ENCODE measurements at regions not wholly inside any gene's neighbourhood (a gene's known extent, or its start where the extent isn't known, plus 50 kb on each side); places are given as distances from the start of the nearest gene placed in this dataset.

DNA sequence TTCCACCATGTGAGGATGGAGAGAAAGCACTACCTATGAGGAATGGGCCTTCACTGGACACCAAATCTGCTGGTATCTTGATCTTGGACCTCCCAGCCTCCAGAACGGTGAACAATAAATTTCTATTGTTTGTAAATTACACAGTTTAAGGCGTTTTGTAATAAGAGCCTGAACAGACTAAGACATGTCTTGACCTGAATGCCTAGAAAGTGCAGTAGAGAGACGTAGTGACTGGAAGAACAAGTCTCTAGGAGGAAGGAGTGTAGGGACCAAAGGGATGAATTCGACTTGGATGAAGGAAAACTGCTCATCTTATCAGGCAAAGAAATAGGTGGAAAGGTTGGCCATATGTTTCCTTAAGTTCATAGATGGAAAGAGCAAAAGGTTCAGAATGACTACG, 309.8 kb upstream of the RGMB start:
- H3K27ac ChIP-seq: no peak overlapping the region
- no peak for TF ChIP-seq ZFX (IDR thresholded peaks at IDR 0.05)
- TF ChIP-seq, protein P1, sequence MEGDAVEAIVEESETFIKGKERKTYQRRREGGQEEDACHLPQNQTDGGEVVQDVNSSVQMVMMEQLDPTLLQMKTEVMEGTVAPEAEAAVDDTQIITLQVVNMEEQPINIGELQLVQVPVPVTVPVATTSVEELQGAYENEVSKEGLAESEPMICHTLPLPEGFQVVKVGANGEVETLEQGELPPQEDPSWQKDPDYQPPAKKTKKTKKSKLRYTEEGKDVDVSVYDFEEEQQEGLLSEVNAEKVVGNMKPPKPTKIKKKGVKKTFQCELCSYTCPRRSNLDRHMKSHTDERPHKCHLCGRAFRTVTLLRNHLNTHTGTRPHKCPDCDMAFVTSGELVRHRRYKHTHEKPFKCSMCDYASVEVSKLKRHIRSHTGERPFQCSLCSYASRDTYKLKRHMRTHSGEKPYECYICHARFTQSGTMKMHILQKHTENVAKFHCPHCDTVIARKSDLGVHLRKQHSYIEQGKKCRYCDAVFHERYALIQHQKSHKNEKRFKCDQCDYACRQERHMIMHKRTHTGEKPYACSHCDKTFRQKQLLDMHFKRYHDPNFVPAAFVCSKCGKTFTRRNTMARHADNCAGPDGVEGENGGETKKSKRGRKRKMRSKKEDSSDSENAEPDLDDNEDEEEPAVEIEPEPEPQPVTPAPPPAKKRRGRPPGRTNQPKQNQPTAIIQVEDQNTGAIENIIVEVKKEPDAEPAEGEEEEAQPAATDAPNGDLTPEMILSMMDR (conservative IDR thresholded peaks at IDR 0.05): no peak

DNA sequence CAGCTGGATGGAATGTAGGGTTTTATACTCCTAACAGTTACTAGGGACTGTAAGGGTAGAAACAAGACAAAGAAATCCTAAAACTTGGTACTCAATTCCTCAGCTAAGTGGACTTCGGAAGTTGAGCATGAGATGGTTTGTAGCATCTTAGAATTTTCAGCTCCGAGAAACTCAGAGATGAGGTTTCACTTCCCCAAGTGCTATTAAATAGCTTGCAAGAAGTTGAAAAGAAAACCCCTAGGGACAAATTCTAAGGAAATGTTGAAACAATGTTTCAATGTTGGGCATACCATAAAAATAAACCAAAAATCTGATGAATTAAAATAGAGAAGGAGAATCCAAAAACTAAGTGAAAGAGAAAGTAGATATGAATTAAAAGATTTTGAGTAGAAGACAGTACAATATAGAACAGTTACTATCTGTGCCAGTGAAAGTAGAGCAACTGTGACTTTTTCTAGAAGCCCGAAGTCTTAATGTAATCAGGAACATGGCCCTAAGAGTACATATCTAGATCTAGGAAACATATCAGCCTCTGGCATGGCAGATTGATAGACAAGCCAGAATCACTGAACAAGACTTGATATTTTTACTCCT, 308.6 kb upstream of the RGMB start:
- no peak for TF ChIP-seq ZFX (IDR thresholded peaks at IDR 0.05)
- TF ChIP-seq, protein P1 (conservative IDR thresholded peaks at IDR 0.05): no peak

DNA sequence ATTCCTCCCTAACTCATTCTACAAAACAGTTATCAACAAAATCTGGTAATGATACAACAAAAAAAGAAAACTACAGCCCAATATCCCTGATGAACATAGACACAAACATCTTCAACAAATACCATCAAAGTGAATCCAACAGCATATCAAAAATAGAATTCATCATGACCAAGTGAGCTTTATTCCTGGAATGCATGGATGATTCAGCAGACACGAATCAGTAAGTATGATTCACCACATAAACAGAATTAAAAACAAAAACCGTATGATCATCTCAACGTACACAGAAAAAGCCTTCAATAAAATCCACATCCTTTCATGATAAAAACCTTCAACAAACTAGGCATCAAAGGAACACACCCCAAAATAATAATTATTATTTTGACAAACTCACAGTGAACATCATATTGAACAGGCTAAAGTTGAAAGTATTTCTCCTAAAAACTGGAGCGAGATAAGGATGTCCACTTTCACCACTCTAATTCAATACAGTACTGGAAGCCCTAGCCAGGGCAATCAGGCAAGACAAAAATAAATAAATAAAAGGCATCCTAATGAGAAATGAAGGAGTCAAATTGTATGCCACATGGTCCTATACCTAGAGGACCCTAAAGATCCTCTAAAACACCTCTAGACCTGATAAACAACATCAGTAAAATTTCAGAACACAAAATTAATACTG, 305.1 kb upstream of the RGMB start:
- H3K27ac ChIP-seq: no peak overlapping the region
- TF ChIP-seq, protein P1 (conservative IDR thresholded peaks at IDR 0.05): no peak
- TF ChIP-seq ZFX (IDR thresholded peaks at IDR 0.05): no peak

More for the DNA sequence above, 308.6 kb upstream of the RGMB start:
- no peak overlapping the region for H3K27ac ChIP-seq

DNA sequence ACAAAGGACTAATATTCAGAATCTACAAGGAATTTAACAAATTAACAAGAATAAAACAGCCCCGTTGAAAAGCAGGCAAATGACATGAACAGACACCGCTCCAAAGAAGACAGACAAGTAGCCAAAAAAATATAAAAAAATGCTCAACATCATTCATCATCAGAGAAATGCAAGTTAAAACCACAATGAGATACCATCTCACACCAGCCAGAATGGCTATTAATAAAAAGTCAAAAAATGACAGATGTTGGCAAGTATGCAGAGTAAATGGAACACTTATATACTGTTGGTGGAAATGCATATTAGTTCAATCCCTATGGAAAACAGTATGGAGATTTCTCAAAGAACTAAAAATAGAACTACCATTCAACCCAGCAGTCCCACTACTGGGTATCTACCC, 302.7 kb upstream of the RGMB start:
- H3K27ac ChIP-seq: no peak overlapping the region
- TF ChIP-seq, protein P1 (conservative IDR thresholded peaks at IDR 0.05): no peak
- TF ChIP-seq ZFX (IDR thresholded peaks at IDR 0.05): no peak

DNA sequence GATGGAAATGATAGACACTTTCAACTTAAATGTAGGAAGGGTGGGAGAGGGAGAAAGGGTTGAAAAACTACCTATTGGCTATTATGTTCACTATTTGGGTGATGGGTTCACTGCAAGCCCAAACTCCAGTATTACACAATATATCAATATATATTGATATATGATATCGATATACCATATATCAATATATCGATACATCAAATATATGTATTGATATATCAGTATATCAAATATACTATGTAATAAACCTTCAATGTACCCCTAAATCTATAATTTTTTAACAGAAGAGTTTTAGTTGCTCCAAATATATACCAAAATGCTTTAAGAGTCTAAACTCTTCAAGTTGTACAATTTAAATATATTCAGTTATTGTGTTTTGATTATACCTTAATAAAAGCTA, 302.0 kb upstream of the RGMB start:
- TF ChIP-seq, protein P1 (conservative IDR thresholded peaks at IDR 0.05): no peak
- TF ChIP-seq ZFX (IDR thresholded peaks at IDR 0.05): no peak

DNA sequence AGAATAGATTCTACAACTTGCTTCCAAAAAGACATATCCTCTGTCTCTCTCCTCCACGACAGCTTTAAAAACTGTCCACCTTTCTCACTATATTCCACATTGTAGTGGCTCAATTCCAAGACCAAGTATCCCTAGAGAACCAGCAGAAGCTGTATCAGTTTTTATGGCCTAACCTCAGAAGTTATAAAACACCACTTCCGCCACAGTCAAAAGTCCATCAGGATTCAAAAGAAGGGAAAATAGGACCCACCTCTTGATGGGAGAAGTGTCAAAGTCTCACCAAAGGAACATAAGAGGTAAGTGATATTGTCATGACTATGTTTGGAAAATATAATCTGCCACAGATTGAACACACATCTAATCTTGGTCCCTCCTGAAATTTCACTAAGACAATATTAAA, 299.2 kb upstream of the RGMB start:
- TF ChIP-seq, protein P1 (conservative IDR thresholded peaks at IDR 0.05): no peak
- TF ChIP-seq ZFX (IDR thresholded peaks at IDR 0.05): no peak

More for the DNA sequence above, 302.0 kb upstream of the RGMB start:
- H3K27ac ChIP-seq: no peak overlapping the region

DNA sequence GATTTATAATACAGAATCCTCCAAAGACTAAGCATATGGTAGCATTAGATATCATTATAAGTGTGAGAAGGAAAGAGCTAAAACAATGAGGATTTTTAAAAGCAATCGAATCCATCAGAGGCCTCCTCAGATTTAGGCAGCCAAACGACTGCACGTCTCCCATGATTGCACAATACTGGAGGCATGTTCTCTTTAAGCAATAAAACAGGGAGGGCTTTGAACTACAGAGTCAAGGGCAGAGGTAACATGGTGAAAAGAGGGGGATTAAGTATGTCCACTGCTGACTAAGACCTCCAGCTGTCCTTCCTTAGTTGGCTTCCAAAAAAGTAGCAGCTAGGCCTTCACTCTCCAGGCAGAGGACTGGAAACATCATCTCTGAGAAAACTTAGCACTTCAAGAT, 298.7 kb upstream of the RGMB start:
- no peak for TF ChIP-seq ZFX (IDR thresholded peaks at IDR 0.05)
- TF ChIP-seq, protein P1 (conservative IDR thresholded peaks at IDR 0.05): no peak
- no peak overlapping the region for H3K27ac ChIP-seq

More for the DNA sequence above, 299.2 kb upstream of the RGMB start:
- no peak overlapping the region for H3K27ac ChIP-seq

All from C4-2B (cell line).